HL-60 (cell line): ENCODE measurements at regions not wholly inside any gene's neighbourhood (a gene's known extent, or its start where the extent isn't known, plus 50 kb on each side); places are given as distances from the start of the nearest gene placed in this dataset.

ENCODE experiments used
- CTCF ChIP-seq: IDR thresholded peaks from one replicate; pipeline ENCODE4 v1.5.1; 2011; ENCODE audit warnings: low read length, control low read depth, inconsistent platforms; ENCODE audit not compliant: insufficient read depth
- POLR2AphosphoS5 ChIP-seq: IDR thresholded peaks from 2 replicates; pipeline ENCODE4 v1.6.1; 2012; ENCODE audit warnings: low read depth
- TF ChIP-seq, protein P1 (sequence below): IDR thresholded peaks from 2 replicates; pipeline ENCODE4 v1.6.1; 2012; ENCODE audit warnings: low read depth; ENCODE audit not compliant: insufficient replicate concordance

DNA sequence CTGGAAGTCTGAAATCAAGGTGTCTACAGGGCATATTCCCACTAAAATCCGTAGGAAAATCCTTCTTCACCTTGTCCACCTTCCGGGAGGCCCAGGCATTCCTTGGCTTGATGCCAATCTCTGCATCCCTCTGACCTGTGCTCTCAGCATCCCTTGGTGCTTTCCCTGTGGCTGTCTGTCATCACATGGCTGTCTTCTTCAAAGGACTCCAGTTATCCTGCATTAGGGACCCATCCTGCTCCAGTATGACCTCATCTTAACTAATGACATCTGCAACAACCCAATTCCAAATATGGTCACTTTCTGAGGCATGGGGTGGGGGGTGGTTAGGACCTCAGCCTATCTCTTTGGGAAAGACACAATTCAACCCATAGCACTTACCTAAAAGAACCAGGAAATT is 423.8 kb downstream of the IRS2 start:
- TF ChIP-seq CTCF (no peak), POLR2AphosphoS5 (no peak)
- TF ChIP-seq, protein P1, sequence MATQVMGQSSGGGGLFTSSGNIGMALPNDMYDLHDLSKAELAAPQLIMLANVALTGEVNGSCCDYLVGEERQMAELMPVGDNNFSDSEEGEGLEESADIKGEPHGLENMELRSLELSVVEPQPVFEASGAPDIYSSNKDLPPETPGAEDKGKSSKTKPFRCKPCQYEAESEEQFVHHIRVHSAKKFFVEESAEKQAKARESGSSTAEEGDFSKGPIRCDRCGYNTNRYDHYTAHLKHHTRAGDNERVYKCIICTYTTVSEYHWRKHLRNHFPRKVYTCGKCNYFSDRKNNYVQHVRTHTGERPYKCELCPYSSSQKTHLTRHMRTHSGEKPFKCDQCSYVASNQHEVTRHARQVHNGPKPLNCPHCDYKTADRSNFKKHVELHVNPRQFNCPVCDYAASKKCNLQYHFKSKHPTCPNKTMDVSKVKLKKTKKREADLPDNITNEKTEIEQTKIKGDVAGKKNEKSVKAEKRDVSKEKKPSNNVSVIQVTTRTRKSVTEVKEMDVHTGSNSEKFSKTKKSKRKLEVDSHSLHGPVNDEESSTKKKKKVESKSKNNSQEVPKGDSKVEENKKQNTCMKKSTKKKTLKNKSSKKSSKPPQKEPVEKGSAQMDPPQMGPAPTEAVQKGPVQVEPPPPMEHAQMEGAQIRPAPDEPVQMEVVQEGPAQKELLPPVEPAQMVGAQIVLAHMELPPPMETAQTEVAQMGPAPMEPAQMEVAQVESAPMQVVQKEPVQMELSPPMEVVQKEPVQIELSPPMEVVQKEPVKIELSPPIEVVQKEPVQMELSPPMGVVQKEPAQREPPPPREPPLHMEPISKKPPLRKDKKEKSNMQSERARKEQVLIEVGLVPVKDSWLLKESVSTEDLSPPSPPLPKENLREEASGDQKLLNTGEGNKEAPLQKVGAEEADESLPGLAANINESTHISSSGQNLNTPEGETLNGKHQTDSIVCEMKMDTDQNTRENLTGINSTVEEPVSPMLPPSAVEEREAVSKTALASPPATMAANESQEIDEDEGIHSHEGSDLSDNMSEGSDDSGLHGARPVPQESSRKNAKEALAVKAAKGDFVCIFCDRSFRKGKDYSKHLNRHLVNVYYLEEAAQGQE = no peak
